ENCODE measurements at regions not wholly inside any gene's neighbourhood (a gene's known extent, or its start where the extent isn't known, plus 50 kb on each side); places are given as distances from the start of the nearest gene placed in this dataset.

- dilution Hi-C loops (cut with MboI; ENCODE audit: extremely low pct_ligation_motif_present, low sequenced_read_pairs) (no loop called here), intact Hi-C loops (cut with micrococcal nuclease) (no loop called here)
- POLR2A ChIA-PET, result no interaction called here
- Histone ChIP-seq H3K4me3 (replicated peaks in 1 of 3; ENCODE audit: insufficient read depth in 1 of 3, low read depth in 1 of 3, low read length in 3 of 3) (no peak overlapping the region), H3K4me1 (ENCODE audit: control insufficient read depth, extremely low read depth, insufficient read depth, low read length) (no peaks in the 10 kb centered on the region), H3K79me2 (ENCODE audit: control insufficient read depth, insufficient read depth, low read length) (no peaks in the 10 kb centered on the region), H3K27me3 (ENCODE audit: control insufficient read depth in 2 of 2, insufficient read depth in 2 of 2, low read length in 2 of 2) (peaks cover 1 to 3% of the 10 kb centered on the region in 2 experiments), H3K4me2 (ENCODE audit: insufficient read depth, low read length) (no peak overlapping the region), H2AFZ (ENCODE audit: low read depth, low read length) (no peak overlapping the region), H4K20me1 (replicated peaks; ENCODE audit: control insufficient read depth, extremely low read depth, insufficient read depth, low read length) (no peaks in the 10 kb centered on the region), H3K9me3 (replicated peaks; ENCODE audit: control insufficient read depth, insufficient read depth, low read length) (no peaks in the 10 kb centered on the region), H3K27ac (ENCODE audit: insufficient read depth, low read depth, low read length) (no peak overlapping the region), H3K9ac (replicated peaks; ENCODE audit: extremely low read depth, insufficient read depth, low read length) (no peak overlapping the region), H3K9me1 (replicated peaks; ENCODE audit: control insufficient read depth, extremely low read depth, insufficient read depth, low read length) (peaks cover 3% of the 10 kb centered on the region), H3K36me3 (ENCODE audit: control insufficient read depth in 2 of 2, extremely low read depth in 1 of 2, insufficient read depth in 2 of 2, low read length in 2 of 2) (no peaks in the 10 kb centered on the region)
- CTCF ChIA-PET, result no interaction called here
- no peak for DNase-seq (ENCODE audit: low read depth, low spot score)
- FAIRE-seq, result no peak
- no TSS peak for BruUV-seq (replicated peaks)
- no peak for TF ChIP-seq GATA2 (IDR thresholded peaks at IDR 0.05; ENCODE audit: insufficient read depth, insufficient read length, low read depth, low read length)
- no peak for TF ChIP-seq MYC (IDR thresholded peaks at IDR 0.05; ENCODE audit: low read depth, low read length)
- TF ChIP-seq JUN (IDR thresholded peaks at IDR 0.05; ENCODE audit: borderline replicate concordance, insufficient read depth, insufficient read length, low read depth), result no peak
- TF ChIP-seq EZH2 (IDR thresholded peaks at IDR 0.05; ENCODE audit: borderline replicate concordance, low read depth, low read length, severe bottlenecking), result no peak
- no peak for TF ChIP-seq CTCF (IDR thresholded peaks at IDR 0.05; ENCODE audit: extremely low read depth in 1 of 2, insufficient read depth in 1 of 2, low read depth in 1 of 2, low read length in 2 of 2)
- TF ChIP-seq POLR2AphosphoS5 (IDR thresholded peaks at IDR 0.05; ENCODE audit: insufficient read depth, low read depth, low read length), result no peak
- TF ChIP-seq FOS (IDR thresholded peaks at IDR 0.05; ENCODE audit: borderline replicate concordance, insufficient read depth, low read length), result no peak
- no peak for TF ChIP-seq POLR2A (IDR thresholded peaks at IDR 0.05; ENCODE audit: low read depth, low read length)
- TF ChIP-seq MAX (IDR thresholded peaks at IDR 0.05; ENCODE audit: insufficient read depth, insufficient read length), result no peak
These were observed 117.1 kb upstream of the RGS6 start for GRCh38 chr14:71815110-71815509.
